PC-3 (cell line): ENCODE measurements at regions not wholly inside any gene's neighbourhood (a gene's known extent, or its start where the extent isn't known, plus 50 kb on each side); places are given as distances from the start of the nearest gene placed in this dataset.

Source experiments
- ATAC-seq: fragments of 200-7000 bp; cut with Tn5 transposase; 2 replicates; pipeline ENCODE4 v1.9.1; 2020; ENCODE audit warnings: mild to moderate bottlenecking, moderate library complexity
- BruUV-seq: library from RNA; stranded (reverse); fragments of 400-500 nt; replicated peaks from 2 replicates; lab custom pipeline; 2021; lab: Mats Ljungman, UMichigan
- CTCF ChIA-PET: fragments of 300-600 bp; sonication (Branson Sonifier 250); formaldehyde crosslinking; loops from one replicate; lab custom pipeline; 2022; ENCODE audit warnings: antibody characterized with exemption; lab: Charles Lee
- POLR2A ChIA-PET: fragments of 300-600 bp; sonication (Branson Sonifier 250); formaldehyde crosslinking; loops from one replicate; lab custom pipeline; 2022; ENCODE audit warnings: antibody characterized with exemption; ENCODE audit not compliant: unreplicated experiment; lab: Charles Lee
- DNase-seq: peaks from one replicate; pipeline ENCODE4 v3.0.0-alpha.2; 2015
- H2AFZ ChIP-seq: fragments of 300-600 bp; sonication (generic); 2 replicates; pipeline ENCODE4 v1.6.0; 2016; ENCODE audit warnings: antibody characterized with exemption, low read length
- H3F3A ChIP-seq: fragments of 300-600 bp; sonication (generic); one replicate; pipeline ENCODE4 v1.6.0; 2017; ENCODE audit warnings: antibody characterized with exemption, low read length, control low read depth, mild to moderate bottlenecking; ENCODE audit not compliant: unreplicated experiment
- H3K27ac ChIP-seq: fragments of 300-600 bp; sonication (generic); 2 replicates; pipeline ENCODE4 v1.5.1; 2016; ENCODE audit warnings: mild to moderate bottlenecking, low read length
- H3K27me3 ChIP-seq: fragments of 300-600 bp; sonication (generic); 2 replicates; pipeline ENCODE4 v1.6.1; 2016; ENCODE audit warnings: low read length, mixed read lengths
- H3K36me3 ChIP-seq: fragments of 300-600 bp; sonication (generic); 2 replicates; pipeline ENCODE4 v1.6.1; 2016; ENCODE audit warnings: low read depth, mixed run types, low read length, mixed read lengths
- H3K4me1 ChIP-seq: fragments of 300-600 bp; sonication (generic); 2 replicates; pipeline ENCODE4 v1.5.1; 2016; ENCODE audit warnings: low read length; ENCODE audit not compliant: insufficient read depth
- H3K4me2 ChIP-seq: fragments of 300-600 bp; sonication (generic); 2 replicates; pipeline ENCODE4 v1.6.0; 2016; ENCODE audit warnings: low read length
- H3K4me3 ChIP-seq: fragments of 300-600 bp; sonication (generic); 2 replicates; pipeline ENCODE4 v1.5.1; 2016; ENCODE audit warnings: mild to moderate bottlenecking, low read length, mixed read lengths
- H3K79me2 ChIP-seq: fragments of 300-600 bp; sonication (generic); 2 replicates; pipeline ENCODE4 v1.6.1; 2017; ENCODE audit warnings: low read length, mixed read lengths
- H3K9ac ChIP-seq: fragments of 300-600 bp; sonication (generic); 2 replicates; pipeline ENCODE4 v1.6.0; 2016; ENCODE audit warnings: mild to moderate bottlenecking, low read length
- H3K9me2 ChIP-seq: fragments of 300-600 bp; sonication (generic); replicated peaks from 2 replicates; pipeline ENCODE4 v1.6.1; 2016; ENCODE audit warnings: mixed run types, low read length, mixed read lengths
- H3K9me3 ChIP-seq: fragments of 300-600 bp; sonication (generic); 2 replicates; pipeline ENCODE4 v1.6.1; 2016; ENCODE audit warnings: low read length, mixed read lengths
- H4K20me1 ChIP-seq: fragments of 300-600 bp; sonication (generic); 2 replicates; pipeline ENCODE4 v1.6.1; 2016; ENCODE audit warnings: low read length, mixed read lengths
- EZH2 ChIP-seq: fragments of 300-600 bp; sonication (generic); IDR thresholded peaks from one replicate; pipeline ENCODE4 v1.6.1; 2017; ENCODE audit warnings: antibody characterized with exemption, mild to moderate bottlenecking, low read length; ENCODE audit not compliant: unreplicated experiment
- EZH2phosphoT487 ChIP-seq: fragments of 300-600 bp; sonication (generic); IDR thresholded peaks from 2 replicates; pipeline ENCODE4 v1.6.1; 2018; ENCODE audit warnings: mild to moderate bottlenecking, antibody characterized with exemption, low read length, borderline replicate concordance
- intact Hi-C: fragments of 100-400 bp; cut with micrococcal nuclease; formaldehyde crosslinking; loops from 2 replicates; pipeline ENCODE4 v1.9.0; 2023
- TF ChIP-seq, protein P1 (sequence below): fragments of 300-600 bp; sonication (generic); conservative IDR thresholded peaks from 2 replicates; pipeline ENCODE4 v1.5.1; 2017; ENCODE audit warnings: antibody characterized with exemption, low read depth, mild to moderate bottlenecking, low read length

DNA sequence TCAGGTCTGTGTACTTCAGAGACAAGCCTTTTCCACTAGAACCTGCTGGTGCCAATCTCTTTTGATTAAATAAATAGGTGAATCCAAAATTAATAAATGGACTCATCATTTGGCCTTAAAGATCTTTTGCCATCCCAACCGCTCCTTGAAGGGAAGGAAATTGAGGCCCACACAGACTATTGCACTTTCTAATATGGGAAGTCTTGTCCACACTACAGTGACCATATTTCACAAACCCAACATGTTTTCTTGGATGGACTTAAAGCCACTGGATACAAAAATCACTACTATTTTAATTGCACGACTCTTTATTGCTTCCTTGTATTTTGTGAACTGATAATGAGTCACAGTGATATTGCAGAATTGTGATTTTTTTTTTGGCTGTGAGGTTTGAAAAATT is 135.0 kb downstream of the DIRAS2 start:
- DNase-seq = no peak
- H3K9me2 ChIP-seq = no peaks in the 10 kb centered on the region
- no peaks in the 10 kb centered on the region for H3K79me2 ChIP-seq
- H3K27ac ChIP-seq = no peak overlapping the region
- no peak for ATAC-seq
- TF ChIP-seq, protein P1, sequence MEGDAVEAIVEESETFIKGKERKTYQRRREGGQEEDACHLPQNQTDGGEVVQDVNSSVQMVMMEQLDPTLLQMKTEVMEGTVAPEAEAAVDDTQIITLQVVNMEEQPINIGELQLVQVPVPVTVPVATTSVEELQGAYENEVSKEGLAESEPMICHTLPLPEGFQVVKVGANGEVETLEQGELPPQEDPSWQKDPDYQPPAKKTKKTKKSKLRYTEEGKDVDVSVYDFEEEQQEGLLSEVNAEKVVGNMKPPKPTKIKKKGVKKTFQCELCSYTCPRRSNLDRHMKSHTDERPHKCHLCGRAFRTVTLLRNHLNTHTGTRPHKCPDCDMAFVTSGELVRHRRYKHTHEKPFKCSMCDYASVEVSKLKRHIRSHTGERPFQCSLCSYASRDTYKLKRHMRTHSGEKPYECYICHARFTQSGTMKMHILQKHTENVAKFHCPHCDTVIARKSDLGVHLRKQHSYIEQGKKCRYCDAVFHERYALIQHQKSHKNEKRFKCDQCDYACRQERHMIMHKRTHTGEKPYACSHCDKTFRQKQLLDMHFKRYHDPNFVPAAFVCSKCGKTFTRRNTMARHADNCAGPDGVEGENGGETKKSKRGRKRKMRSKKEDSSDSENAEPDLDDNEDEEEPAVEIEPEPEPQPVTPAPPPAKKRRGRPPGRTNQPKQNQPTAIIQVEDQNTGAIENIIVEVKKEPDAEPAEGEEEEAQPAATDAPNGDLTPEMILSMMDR = no peak
- no peak for TF ChIP-seq EZH2phosphoT487
- no peak for TF ChIP-seq EZH2
- H3F3A ChIP-seq = no peaks in the 10 kb centered on the region
- H3K27me3 ChIP-seq = no peaks in the 10 kb centered on the region
- H3K4me3 ChIP-seq = no peak overlapping the region
- no peak overlapping the region for H2AFZ ChIP-seq
- no peak overlapping the region for H3K9ac ChIP-seq
- no peaks in the 10 kb centered on the region for H3K9me3 ChIP-seq
- ChIA-PET CTCF (no interaction called here), POLR2A (no interaction called here)
- H3K36me3 ChIP-seq = no peaks in the 10 kb centered on the region
- no TSS peak for BruUV-seq
- H3K4me1 ChIP-seq = no peaks in the 10 kb centered on the region
- no peaks in the 10 kb centered on the region for H4K20me1 ChIP-seq
- intact Hi-C loops = no loop called here
- H3K4me2 ChIP-seq = no peak overlapping the region

DNA sequence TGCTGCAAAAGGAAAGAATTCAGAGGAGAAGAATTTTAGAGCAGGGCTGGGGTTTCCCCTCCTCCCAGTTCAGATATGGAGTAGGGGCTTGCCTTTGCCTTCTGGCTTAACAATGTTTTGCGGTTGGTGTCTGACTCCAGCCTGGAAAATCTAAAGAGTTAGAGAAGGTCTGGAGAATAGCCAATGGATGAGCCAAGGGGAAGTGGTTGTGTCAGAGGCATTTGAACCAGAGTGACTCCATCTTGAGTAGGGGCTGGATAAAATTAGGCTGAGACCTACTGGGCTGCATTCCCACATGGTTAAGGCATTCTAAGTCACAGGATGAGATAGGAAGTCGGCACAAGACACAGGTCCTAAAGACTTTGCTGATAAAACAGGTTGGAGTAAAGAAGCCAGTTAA is 133.7 kb downstream of the DIRAS2 start:
- H3K9me3 ChIP-seq = no peaks in the 10 kb centered on the region
- H3K9me2 ChIP-seq = no peaks in the 10 kb centered on the region
- no TSS peak for BruUV-seq
- no peak overlapping the region for H3K4me3 ChIP-seq
- ChIA-PET POLR2A (no interaction called here), CTCF (no interaction called here)
- H4K20me1 ChIP-seq = no peaks in the 10 kb centered on the region
- intact Hi-C loops = no loop called here
- no peak overlapping the region for H3K27ac ChIP-seq
- ATAC-seq = no peak
- TF ChIP-seq EZH2phosphoT487 (no peak), EZH2 (no peak)
- TF ChIP-seq, protein P1 = no peak
- no peaks in the 10 kb centered on the region for H3F3A ChIP-seq
- no peak overlapping the region for H3K9ac ChIP-seq
- no peaks in the 10 kb centered on the region for H3K4me1 ChIP-seq
- H2AFZ ChIP-seq = no peak overlapping the region
- no peak for DNase-seq
- H3K36me3 ChIP-seq = no peaks in the 10 kb centered on the region
- H3K4me2 ChIP-seq = no peak overlapping the region
- no peaks in the 10 kb centered on the region for H3K27me3 ChIP-seq
- no peaks in the 10 kb centered on the region for H3K79me2 ChIP-seq

DNA sequence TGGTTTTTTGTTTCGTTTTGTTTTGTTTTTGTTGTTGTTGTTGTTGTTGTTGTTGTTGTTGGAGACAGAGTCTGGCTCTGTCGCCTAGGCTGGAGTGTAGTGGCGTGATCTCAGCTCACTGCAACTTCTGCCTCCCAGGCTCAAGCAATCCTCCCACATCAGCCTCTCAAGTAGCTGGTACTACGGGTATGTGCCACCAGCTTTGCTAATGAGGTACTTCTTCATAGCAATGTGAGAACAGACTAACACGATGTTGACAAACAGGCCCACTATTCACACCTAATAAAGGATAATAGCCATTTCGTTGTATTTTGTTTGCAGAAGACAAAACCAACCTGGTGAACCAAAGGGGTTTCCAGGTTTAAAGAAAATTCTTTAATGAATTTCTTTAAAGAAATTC is 130.9 kb downstream of the DIRAS2 start:
- Histone ChIP-seq H3K9me2 (no peaks in the 10 kb centered on the region), H3K27ac (no peak overlapping the region), H3K9ac (no peak overlapping the region), H3K4me2 (no peak overlapping the region), H2AFZ (no peak overlapping the region), H3K9me3 (no peaks in the 10 kb centered on the region), H3K27me3 (no peaks in the 10 kb centered on the region), H4K20me1 (no peaks in the 10 kb centered on the region), H3K4me1 (peaks cover under 1% of the 10 kb centered on the region), H3K4me3 (no peak overlapping the region), H3K36me3 (no peaks in the 10 kb centered on the region), H3K79me2 (no peaks in the 10 kb centered on the region), H3F3A (no peaks in the 10 kb centered on the region)
- POLR2A ChIA-PET = no interaction called here
- no peak for DNase-seq
- no peak for ATAC-seq
- CTCF ChIA-PET = no interaction called here
- no TSS peak for BruUV-seq
- intact Hi-C loops = no loop called here
- TF ChIP-seq, protein P1 = no peak
- TF ChIP-seq EZH2phosphoT487 = no peak
- TF ChIP-seq EZH2 = no peak
